ENCODE measurements at regions not wholly inside any gene's neighbourhood (a gene's known extent, or its start where the extent isn't known, plus 50 kb on each side); places are given as distances from the start of the nearest gene placed in this dataset.

- DNase-seq = no peak
Measured at GRCh38 chr13:74930402-74931165, 551.4 kb downstream of the TBC1D4 start.

- DNase-seq = no peak
Measured at GRCh38 chr13:74929436-74929835, 552.5 kb downstream of the TBC1D4 start.

- no peak for DNase-seq
Measured at GRCh38 chr13:74927823-74928222, 554.1 kb downstream of the TBC1D4 start.

- no peak for DNase-seq
Measured at GRCh38 chr13:74922963-74923362, 559.0 kb downstream of the TBC1D4 start.

- no peak for DNase-seq
Measured at GRCh38 chr13:74921326-74921725, 560.6 kb downstream of the TBC1D4 start.

- DNase-seq = no peak
Measured at GRCh38 chr13:74920920-74921319, 561.0 kb downstream of the TBC1D4 start.

- DNase-seq = no peak
Measured at GRCh38 chr13:74920361-74920760, 561.6 kb downstream of the TBC1D4 start.

- no peak for DNase-seq
Measured at GRCh38 chr13:74919914-74920313, 562.1 kb downstream of the TBC1D4 start.

- DNase-seq = no peak
Measured at GRCh38 chr13:74912898-74913297, 569.1 kb downstream of the TBC1D4 start.

GRCh38 chr13:74910415-74910814, 571.6 kb downstream of the TBC1D4 start:
- no peak for DNase-seq

- no peak for DNase-seq
Measured at GRCh38 chr13:74907788-74908187, 574.2 kb downstream of the TBC1D4 start.

GRCh38 chr13:74904556-74904955, 577.4 kb downstream of the TBC1D4 start:
- DNase-seq = no peak

GRCh38 chr13:74895042-74895796, 586.8 kb downstream of the TBC1D4 start:
- DNase-seq = no peak

- DNase-seq = no peak
Measured at GRCh38 chr13:74892096-74892495, 589.9 kb downstream of the TBC1D4 start.

GRCh38 chr13:74891610-74892009, 590.4 kb downstream of the TBC1D4 start:
- DNase-seq = no peak

- DNase-seq = no peak
Measured at GRCh38 chr13:74889321-74889720, 592.6 kb downstream of the TBC1D4 start.

- DNase-seq = no peak
Measured at GRCh38 chr13:74886502-74886901, 595.5 kb downstream of the TBC1D4 start.

GRCh38 chr13:74883834-74884233, 598.1 kb downstream of the TBC1D4 start:
- no peak for DNase-seq

- no peak for DNase-seq
Measured at GRCh38 chr13:74871369-74872070, 610.4 kb downstream of the TBC1D4 start.

- DNase-seq = no peak
Measured at GRCh38 chr13:74870865-74871264, 611.1 kb downstream of the TBC1D4 start.

GRCh38 chr13:74869846-74870245, 612.1 kb downstream of the TBC1D4 start:
- no peak for DNase-seq

- no peak for DNase-seq
Measured at GRCh38 chr13:74868049-74868448, 613.9 kb downstream of the TBC1D4 start.

- no peak for DNase-seq
Measured at GRCh38 chr13:74867460-74867859, 614.5 kb downstream of the TBC1D4 start.

GRCh38 chr13:74866101-74866500, 615.9 kb downstream of the TBC1D4 start:
- DNase-seq = no peak

All from NCI-H1694 (cell line).